CD1c-positive myeloid dendritic cell (primary cell): ENCODE measurements at regions not wholly inside any gene's neighbourhood (a gene's known extent, or its start where the extent isn't known, plus 50 kb on each side); places are given as distances from the start of the nearest gene placed in this dataset.

ENCODE experiments used
- DNase-seq: peaks from one replicate; pipeline ENCODE4 v3.0.0-alpha.2; 2016; ENCODE audit errors: extremely low spot score

DNA sequence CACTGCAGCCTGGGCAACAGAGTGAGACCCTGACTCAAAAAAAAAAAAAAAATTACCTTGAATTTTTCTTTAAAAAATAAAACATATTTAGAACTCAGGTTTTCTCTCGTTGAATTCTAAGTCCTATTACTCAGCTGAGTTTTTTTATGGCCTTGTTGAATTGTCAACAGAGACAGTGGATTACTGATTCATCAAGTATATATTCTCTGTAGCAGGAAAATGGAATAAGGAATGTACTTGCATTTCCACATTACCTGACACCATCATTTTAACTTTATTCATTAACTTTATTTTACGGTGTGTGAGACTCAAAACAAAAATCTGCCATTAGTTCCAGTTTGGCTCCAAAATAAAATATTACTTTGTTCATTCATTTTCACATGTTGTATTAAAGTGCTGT is 53.8 kb upstream of the APP start:
- DNase-seq, result no peak
